ENCODE measurements at regions not wholly inside any gene's neighbourhood (a gene's known extent, or its start where the extent isn't known, plus 50 kb on each side); places are given as distances from the start of the nearest gene placed in this dataset.

GRCh38 chr2:71742953-71743601, 289.7 kb downstream of the DYSF start:
- TF ChIP-seq CTCF (IDR thresholded peaks at IDR 0.05; ENCODE audit: insufficient read depth, low read length, poor library complexity, severe bottlenecking) (no peak), EZH2phosphoT487 (conservative IDR thresholded peaks at IDR 0.05; ENCODE audit: low read length) (no peak)
